ENCODE measurements at regions not wholly inside any gene's neighbourhood (a gene's known extent, or its start where the extent isn't known, plus 50 kb on each side); places are given as distances from the start of the nearest gene placed in this dataset.

DNA sequence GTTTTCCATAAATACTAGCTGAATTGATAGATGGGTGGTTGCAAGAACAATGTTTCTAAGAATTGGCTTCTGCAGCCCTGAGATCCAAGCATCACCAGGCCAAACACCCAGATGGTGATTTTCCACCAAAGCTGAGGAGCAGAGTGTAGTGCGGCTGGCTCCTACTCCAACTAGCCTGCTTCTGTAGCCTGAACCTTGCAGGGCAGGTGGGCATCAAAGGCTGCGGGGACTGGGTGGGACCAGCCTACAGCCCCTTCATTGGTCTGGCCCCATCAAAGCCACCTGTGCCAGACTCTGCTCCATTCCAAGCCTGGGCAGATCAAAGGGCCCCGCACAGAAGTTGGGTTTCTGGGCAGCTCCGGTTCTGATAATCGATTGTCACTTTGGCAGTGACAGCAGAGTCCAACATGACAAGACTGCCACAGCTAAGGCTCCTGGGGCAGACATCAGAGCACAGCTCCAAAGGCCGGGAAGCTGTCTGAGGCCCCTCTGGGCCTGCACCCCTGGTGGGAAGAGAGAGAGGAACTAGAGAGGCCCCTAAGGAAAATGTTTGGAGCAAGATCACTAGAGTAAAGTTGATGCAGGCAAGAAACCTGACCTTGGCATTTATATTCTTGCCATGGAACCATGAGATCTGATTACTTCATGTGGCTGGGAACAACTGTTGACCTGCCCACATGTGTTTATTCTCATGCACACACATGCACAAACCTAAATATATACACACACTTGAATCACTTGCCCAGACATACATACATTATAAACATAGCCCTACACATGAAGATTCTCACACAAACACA is 582.9 kb downstream of the INSC start:
- no peaks in the 10 kb centered on the region for H3K4me1 ChIP-seq
- no peak overlapping the region for H3K27ac ChIP-seq
- 90 to 96% (median 93%) methylated on average over 4 to 6 of the region's 6 CpGs for WGBS, 5 donors
- H3K27me3 ChIP-seq (replicated peaks in 1 of 7), result no peaks in the 10 kb centered on the region
- no peaks in the 10 kb centered on the region for H3K9me3 ChIP-seq
- H3K36me3 ChIP-seq, result no peaks in the 10 kb centered on the region
- no peak for DNase-seq
- intact Hi-C loops (cut with DNase I; ENCODE audit: low total_unique reads), result no loop called here
- no peak overlapping the region for H3K4me3 ChIP-seq
- TF ChIP-seq POLR2A (IDR thresholded peaks at IDR 0.05) (no peak), POLR2AphosphoS5 (IDR thresholded peaks at IDR 0.05) (no peak)
- TF ChIP-seq, protein P1, sequence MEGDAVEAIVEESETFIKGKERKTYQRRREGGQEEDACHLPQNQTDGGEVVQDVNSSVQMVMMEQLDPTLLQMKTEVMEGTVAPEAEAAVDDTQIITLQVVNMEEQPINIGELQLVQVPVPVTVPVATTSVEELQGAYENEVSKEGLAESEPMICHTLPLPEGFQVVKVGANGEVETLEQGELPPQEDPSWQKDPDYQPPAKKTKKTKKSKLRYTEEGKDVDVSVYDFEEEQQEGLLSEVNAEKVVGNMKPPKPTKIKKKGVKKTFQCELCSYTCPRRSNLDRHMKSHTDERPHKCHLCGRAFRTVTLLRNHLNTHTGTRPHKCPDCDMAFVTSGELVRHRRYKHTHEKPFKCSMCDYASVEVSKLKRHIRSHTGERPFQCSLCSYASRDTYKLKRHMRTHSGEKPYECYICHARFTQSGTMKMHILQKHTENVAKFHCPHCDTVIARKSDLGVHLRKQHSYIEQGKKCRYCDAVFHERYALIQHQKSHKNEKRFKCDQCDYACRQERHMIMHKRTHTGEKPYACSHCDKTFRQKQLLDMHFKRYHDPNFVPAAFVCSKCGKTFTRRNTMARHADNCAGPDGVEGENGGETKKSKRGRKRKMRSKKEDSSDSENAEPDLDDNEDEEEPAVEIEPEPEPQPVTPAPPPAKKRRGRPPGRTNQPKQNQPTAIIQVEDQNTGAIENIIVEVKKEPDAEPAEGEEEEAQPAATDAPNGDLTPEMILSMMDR (IDR thresholded peaks at IDR 0.05 in 8 of 11, conservative IDR thresholded peaks at IDR 0.05 in 3 of 11), result no peak

DNA sequence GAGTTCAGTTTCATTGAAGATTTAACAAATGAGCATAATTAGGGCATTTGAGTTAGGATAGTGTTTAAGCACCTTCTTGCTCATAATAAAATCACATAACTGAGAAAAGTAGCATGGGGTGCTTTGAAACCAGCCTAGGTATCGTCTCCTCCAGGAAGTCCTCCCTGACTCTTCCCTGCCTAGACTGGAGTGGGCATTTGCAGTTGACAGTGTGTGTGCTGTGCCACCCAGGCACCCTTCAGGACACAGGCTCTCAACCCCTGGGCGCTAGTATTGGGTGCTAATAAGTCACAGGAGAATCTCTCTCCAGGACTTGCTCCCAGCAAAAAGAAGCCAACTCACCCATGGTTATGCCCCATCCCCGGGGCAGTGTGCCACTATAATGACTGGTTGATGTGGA is 584.1 kb downstream of the INSC start:
- TF ChIP-seq, protein P1 (IDR thresholded peaks at IDR 0.05 in 8 of 11, conservative IDR thresholded peaks at IDR 0.05 in 3 of 11), result no peak
- TF ChIP-seq POLR2A (IDR thresholded peaks at IDR 0.05) (no peak), POLR2AphosphoS5 (IDR thresholded peaks at IDR 0.05) (no peak)
- no peaks in the 10 kb centered on the region for H3K9me3 ChIP-seq
- H3K4me3 ChIP-seq, result no peak overlapping the region
- no peaks in the 10 kb centered on the region for H3K4me1 ChIP-seq
- intact Hi-C loops (cut with DNase I; ENCODE audit: low total_unique reads), result no loop called here
- no peak overlapping the region for H3K27ac ChIP-seq
- no peak for DNase-seq
- H3K27me3 ChIP-seq (replicated peaks in 1 of 7), result no peaks in the 10 kb centered on the region
- WGBS, 5 donors, result 70 to 90% (median 75%) methylated on average over 3 of the region's 3 CpGs
- no peaks in the 10 kb centered on the region for H3K36me3 ChIP-seq

DNA sequence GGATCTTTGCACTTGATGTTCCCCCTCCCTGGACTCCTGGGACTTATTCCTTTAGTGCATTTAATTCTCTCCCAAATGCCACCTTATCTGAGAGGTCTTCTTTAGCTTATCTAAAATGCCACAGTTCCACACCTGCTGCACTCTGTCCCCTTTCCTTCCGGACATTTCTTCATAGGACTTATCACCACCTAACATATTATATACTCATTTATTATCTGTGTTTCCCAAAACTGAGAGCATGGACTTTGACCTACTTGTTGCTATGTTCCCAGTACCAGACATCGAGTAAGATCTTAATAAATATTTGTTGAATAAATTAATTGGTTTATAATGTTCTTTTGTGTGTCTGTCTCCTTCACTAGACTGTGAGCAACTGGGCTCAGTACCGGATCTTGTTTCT is 585.3 kb downstream of the INSC start:
- H3K9me3 ChIP-seq, result no peaks in the 10 kb centered on the region
- TF ChIP-seq POLR2AphosphoS5 (IDR thresholded peaks at IDR 0.05), result no peak
- TF ChIP-seq POLR2A (IDR thresholded peaks at IDR 0.05), result no peak
- TF ChIP-seq, protein P1 (IDR thresholded peaks at IDR 0.05 in 8 of 11, conservative IDR thresholded peaks at IDR 0.05 in 3 of 11), result no peak
- intact Hi-C loops (cut with DNase I; ENCODE audit: low total_unique reads), result no loop called here
- no peak overlapping the region for H3K27ac ChIP-seq
- no peaks in the 10 kb centered on the region for H3K36me3 ChIP-seq
- no peak overlapping the region for H3K4me3 ChIP-seq
- no peaks in the 10 kb centered on the region for H3K27me3 ChIP-seq (replicated peaks in 1 of 7)
- no peak for DNase-seq
- H3K4me1 ChIP-seq, result no peaks in the 10 kb centered on the region
- 84 to 88% (median 87%) methylated on average over 3 of the region's 3 CpGs for WGBS, 5 donors

DNA sequence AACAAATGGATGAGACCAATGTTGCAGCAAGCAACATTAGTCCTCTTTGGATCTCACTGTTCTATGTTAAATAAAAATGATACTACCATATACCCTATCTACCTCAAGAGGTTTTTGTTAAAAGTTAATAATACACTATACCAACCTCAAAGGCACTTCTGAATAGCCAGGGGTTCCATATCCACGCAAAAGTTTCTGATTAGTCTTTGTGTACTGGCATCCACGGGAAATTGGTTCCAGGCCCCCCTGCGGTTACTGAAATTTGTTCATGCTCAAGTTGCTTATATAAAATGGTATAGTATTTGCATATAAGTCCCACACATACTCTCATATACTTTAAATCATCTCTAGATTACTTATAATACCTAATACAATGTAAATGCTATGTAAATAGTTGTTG is 585.7 kb downstream of the INSC start:
- Histone ChIP-seq H3K4me1 (no peaks in the 10 kb centered on the region), H3K27me3 (replicated peaks in 1 of 7) (no peaks in the 10 kb centered on the region), H3K36me3 (no peaks in the 10 kb centered on the region), H3K27ac (no peak overlapping the region), H3K9me3 (no peaks in the 10 kb centered on the region), H3K4me3 (no peak overlapping the region)
- intact Hi-C loops (cut with DNase I; ENCODE audit: low total_unique reads), result no loop called here
- TF ChIP-seq POLR2AphosphoS5 (IDR thresholded peaks at IDR 0.05) (no peak), POLR2A (IDR thresholded peaks at IDR 0.05) (no peak)
- TF ChIP-seq, protein P1 (IDR thresholded peaks at IDR 0.05 in 8 of 11, conservative IDR thresholded peaks at IDR 0.05 in 3 of 11), result no peak
- no peak for DNase-seq
- WGBS, 5 donors, result 87 to 94% (median 89%) methylated on average over 3 of the region's 3 CpGs
